ENCODE measurements at regions not wholly inside any gene's neighbourhood (a gene's known extent, or its start where the extent isn't known, plus 50 kb on each side); places are given as distances from the start of the nearest gene placed in this dataset.
"Not testable (repeated sequence)": the region's sequence is repeated elsewhere in the genome, so short reads cannot be mapped to it uniquely, and the experiment has no call there.

DNA sequence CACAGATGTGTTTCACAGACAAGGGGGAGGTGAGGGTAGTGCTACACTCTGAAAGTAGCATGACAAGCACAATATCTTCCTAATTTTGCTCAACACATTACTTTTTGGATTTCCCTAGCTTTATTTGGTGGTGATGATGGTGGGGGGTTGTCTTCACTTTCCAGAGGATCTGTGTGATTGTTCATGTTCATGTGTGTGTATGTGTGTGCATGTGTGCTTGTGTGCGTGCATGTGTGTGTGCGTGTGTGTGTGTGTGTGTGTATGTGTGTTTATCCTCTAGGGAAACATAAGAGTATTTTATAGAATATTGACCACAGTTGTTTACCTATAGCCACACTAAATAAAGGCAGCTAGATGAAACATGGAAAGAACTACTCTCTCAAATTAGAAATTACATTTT lies 183.8 kb upstream of the EYA4 start:
- DNase-seq: no peak

DNA sequence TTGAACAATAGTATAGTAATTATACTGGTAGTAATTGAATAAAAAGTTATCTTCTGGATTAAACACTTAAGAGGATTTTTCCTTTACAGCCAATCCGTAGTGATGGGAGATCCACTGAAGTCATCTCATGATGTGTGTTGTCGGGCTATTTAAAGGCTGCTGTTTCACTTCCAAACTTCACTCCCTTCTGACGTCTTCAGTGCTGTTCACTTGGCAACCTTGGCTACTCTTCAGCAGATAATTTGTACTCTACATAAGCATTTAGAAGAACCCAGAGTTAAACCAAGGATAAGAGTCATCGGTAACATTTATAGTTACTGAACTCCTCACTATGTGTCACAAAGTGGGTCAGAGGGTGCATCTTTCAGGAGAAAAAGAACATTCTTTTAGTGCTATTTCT lies 179.1 kb upstream of the EYA4 start:
- no peak for DNase-seq

DNA sequence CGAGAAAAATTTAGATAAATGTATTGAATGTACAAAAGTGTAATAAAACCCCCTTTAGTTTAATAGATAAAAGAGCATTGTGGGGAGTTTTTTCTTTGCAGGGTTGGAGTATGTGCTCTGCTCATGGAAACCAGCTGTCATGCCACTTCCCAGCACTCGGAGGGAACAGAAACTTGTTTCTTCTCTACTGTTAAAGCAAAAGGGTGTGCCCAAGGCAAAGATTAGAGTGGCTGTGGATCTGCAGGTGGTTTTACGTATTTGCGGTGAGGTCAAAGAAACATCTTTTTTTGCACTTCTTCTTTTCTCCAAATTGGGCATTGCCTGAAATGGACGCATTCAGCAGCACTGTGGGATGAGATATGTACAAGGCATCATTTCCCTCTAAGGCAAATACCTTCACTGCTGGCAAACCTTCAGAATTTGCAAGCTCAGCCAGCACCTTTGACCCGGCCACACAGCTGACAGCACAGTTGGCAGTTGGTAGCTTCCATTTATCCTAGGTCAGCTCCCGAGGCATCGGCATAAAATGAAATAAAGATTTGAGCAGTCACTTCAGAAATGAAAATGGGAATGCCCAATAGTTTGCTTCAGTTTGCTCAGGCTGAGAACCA lies 178.4 kb upstream of the EYA4 start:
- DNase-seq: no peak

DNA sequence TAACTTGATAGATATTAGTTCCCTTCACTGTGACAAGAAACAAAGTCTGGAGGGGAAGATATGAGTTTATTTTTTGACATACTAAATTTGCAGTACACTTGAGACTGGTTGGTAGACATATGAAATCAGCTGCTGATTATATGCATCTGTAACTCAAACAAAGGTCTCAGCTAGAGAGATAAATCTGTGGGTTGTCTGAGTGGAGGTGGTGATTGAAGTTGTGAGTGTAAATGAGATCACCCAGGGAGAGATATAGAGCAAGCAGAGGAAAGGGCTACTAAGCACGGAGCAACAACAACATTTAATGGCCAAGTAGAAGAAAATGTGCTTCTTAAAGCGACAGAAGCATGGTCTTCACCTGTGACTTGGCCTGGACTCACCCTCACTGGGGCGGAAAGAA lies 173.2 kb upstream of the EYA4 start:
- no peak for DNase-seq

DNA sequence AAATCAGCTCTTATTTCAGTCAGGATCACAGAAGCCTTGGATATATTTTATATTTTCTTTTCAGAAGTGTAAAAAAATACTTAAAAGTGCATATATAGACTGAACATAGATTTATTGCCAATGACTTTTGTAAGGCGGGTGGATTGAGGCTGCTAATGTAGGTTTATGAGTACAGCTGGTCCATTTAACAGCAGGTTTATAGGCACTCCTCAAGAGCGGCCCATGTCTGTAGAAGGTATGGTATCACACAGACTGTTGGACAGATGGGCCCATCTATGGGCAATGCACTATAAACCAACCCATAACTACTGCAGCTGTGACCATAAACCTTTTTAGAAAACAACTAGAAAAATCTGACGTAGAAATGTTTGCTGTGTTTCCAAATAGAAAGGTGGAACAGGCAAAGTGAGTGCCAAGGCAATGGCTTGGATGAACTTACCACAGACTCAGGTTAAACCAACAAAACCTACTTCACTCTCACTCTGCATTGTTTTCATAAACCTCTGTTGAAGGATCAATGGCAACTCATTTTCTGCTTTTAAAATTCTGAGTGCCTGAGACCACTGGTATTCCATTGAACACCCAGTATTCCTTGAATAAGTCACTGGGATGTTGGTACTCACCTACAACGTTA lies 170.6 kb upstream of the EYA4 start:
- no peak for DNase-seq

DNA sequence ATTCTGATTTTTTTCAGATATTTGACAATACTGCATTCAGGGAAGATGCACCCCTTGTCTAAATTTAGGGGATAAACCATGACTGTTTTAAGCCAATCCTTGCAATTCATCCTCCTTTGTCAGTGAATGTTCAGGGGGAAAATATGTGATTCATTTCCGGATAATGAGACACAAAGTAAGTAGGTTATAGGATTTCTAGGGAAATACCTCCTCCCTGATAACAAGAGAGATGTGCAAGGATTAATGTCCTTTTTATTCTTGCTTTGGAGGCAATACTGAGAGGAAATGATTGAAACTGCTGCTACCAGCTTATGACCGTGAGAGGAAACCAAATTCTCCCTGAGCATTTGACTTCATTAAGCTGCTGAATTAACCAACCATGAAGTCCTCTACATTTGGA lies 161.3 kb upstream of the EYA4 start:
- DNase-seq: no peak

DNA sequence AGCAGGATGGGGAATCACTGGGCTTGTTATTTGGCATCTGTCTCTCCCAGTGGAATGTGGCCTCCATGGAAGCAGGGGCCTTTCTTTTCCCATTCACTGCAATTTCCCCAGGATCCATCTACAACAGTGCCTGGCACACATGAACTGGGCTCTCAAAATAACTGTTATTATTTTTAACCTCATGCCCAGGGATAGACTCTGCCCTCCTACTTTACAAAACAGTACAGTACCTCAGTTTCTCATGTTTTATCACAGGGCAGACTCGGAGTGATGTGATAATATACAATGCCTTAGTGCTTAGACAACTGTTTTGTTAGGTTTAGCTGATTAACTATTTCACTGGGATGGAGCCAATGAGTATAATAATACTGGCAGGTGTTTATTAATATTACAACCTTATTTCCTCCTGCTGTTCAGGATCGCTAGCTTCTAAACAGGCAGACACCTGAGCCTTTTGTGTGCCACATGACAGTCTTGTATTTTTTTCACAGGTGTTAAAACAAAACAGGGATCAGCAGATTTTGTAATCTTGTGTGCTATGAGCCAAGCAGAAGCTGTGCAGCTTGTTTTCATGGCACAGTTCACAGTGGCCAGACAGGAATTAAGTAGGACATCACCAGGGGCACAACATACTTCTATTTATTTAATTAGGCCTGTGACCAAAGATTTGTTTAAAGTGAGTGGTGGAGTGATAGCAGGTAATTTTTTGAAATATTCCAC lies 157.7 kb upstream of the EYA4 start:
- no peak for DNase-seq

DNA sequence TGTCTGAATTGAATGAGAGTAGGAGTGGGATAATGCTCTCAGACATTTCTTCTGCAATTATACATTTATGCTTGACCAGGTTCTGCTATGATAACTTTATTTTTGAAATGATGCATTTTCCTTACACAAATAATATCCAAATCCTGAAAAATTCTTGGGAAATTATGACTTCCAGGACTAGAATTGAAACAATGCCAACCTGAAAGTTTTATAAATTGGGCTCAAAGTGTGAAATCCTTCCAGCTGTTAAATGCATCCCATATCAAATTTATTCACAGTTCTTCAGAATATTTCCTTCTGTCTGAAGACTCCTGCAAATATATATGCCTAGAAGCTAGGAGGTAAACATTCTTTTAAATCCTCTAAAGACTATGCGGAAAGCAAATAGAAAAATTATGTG lies 155.7 kb upstream of the EYA4 start:
- DNase-seq: no peak

DNA sequence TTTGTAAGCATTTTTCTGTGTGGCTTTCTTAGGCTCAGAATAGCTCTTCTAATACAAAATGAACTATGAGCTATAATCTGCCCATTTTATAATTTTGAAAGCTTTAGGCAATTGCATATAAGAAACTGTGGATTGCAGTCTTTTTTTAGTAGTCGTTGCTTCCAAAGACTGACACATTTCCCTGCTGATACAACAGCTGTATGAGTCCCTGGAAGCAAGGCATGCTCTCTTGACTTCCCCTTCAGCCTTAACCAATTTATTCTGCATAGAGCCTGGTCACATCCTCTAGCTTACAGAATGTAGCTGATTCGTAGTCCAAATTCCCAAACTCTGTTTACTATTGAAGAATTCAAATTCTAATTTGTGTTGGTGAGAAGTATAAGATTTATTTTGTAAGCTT lies 155.3 kb upstream of the EYA4 start:
- no peak for DNase-seq

DNA sequence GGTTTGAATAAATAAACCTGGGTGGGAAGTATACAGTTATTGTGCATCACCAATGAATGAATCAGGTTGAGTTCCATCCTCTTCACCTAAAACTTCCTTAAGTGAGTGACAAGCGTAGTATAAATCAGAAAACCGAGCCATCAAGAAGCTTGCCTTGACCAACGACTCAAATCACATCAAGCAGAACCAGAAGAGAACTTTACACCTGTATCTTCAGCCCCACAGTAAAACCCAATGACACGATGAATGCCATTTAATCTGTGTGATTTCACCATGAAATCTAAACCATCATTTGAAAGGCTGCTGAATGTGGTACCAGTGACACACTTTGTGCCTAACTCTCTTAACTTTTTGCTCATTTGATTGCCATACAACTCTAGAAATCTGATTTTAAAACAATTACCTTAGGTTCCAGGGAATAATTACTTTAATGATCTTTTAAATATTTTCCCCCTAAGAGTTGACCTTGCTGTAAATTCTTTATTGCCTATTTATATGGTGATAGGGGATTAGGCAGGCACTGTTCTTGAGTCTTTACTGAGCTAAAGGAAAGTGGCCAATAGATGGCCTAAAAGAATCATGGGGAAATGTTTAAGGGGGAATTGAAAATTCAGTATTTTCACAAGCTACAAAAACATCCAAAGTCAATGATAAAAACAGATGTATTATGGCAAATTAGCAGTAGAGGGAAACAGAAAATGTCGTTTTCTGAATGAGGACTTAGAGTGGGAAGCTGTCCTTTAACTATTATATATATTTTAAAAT lies 152.0 kb upstream of the EYA4 start:
- no peak for DNase-seq

DNA sequence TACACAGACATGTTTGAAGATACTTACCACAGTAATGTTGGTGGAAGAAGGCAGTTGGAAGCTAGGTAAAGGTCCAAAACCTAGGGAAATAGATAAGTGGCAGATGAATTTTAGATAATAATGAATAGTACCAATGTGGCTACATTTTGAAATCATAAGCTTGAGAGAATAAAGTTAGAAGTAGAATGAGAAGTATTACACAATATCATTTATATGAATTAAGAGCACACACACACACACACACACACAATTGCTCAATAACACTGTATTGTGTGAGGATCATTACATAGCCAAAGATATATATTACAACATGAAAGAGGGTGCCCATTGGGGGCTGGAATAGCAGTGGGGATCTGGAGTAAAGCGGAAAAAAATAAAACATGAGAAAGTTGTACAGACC lies 149.0 kb upstream of the EYA4 start:
- DNase-seq: no peak

DNA sequence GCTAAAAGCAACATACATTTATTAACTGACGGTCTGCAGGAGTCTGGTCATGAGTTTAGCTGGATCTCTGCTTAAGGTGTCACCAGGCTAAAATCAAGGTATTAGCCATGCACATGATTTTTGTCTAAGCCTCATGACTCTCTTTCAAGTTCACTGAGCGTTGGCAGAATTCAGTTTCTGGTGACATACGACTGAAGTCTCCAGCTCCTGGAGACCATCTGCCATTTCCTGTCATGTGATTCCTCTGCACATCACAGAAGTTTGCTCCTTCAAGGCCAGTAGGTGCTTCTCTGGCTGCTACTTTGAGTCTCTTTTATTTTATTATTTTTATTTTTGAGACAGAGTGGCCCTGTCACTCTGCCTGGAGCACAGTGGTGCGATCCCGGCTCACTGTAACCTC lies 148.4 kb upstream of the EYA4 start:
- no peak for DNase-seq

DNA sequence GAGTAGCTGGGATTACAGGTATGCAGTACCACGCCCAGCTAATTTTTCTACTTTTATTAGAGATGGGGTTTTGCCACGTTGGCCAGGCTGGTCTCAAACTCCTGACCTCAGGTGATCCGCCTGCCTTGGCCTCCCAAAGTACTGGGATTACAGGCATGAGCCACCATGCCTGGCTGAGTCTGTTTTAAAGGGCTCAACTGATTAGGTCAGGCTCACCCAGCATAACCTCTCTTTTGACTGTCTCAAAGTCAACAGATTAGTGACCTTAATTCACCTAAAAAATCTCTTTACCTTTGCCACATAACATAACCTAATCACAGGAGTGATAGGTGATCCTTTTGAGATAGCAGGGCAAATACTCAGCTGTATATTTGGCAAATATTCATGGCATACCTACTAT lies 147.9 kb upstream of the EYA4 start:
- DNase-seq: not testable (repeated sequence)

DNA sequence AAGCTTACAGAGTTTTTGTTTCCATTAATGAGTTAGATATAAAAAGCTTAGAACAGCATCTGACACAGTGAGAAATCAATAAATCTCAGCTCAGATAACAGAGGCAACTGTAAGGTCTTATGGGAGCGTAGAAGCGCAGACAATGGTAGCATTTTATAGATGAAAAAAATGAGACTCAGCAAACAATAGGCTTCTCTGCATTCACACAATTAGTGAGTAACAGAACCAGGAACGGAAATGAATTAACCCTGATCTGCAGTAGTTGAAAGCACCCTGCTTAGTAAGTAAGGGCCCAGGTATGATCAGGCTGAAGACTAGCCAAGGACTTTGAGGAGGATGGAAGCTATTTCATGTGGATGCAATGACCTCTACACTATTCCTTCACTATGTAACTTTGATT lies 147.2 kb upstream of the EYA4 start:
- no peak for DNase-seq

DNA sequence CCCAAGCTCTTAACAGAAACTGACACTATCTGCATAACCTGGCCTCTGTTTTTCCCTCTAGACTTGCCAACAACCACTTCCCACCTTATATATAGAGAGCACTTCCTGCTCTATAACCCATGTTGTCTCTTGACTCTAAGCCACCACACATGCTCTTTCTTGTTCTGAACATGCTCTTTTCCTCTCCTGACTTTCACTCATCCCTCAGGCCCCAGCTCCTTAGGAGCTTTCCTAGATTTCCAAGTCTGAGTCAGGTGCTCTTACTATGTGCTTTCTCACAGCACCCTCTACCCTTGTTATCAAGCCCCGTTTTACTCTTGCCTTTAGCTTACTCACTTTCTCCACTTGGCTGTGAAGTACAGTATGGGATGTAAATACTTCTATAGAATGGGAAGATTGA lies 143.9 kb upstream of the EYA4 start:
- DNase-seq: no peak

DNA sequence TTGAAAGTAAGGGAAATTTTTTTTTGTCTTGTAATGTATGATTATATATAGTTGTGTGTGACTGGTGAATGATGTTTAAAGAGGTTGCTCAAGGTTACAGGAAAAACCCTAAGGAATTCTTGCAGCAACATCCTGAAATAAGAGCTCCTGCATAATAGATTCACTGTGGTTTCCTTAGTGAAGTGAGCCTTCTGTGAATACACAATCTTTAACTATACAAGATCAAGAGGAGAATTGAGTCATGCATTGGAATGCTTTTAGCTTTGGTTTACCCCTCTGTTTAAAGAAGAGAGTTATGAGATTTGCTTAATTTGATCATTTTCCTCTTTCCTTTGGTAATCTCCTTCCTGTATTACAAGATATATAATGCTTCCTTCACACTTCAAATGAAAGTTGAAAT lies 141.6 kb upstream of the EYA4 start:
- DNase-seq: no peak

DNA sequence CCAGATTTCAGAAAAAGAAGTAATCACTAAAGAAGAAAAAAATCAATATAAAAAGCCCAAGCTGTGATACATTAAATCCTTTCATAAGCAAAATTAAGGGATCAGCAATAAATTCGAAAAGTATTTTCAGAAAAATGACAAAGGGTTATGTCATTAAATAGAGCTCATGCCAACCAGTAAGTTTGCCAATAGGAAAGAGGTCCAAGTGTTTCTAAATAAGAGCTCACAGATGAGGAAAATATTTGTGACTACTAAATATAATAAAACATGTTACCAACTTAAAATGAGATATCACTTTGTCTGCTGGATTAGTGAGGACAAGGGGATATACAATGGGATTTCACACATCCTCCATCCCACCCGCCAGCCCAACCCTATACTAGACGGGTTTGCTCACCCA lies 140.3 kb upstream of the EYA4 start:
- no peak for DNase-seq

DNA sequence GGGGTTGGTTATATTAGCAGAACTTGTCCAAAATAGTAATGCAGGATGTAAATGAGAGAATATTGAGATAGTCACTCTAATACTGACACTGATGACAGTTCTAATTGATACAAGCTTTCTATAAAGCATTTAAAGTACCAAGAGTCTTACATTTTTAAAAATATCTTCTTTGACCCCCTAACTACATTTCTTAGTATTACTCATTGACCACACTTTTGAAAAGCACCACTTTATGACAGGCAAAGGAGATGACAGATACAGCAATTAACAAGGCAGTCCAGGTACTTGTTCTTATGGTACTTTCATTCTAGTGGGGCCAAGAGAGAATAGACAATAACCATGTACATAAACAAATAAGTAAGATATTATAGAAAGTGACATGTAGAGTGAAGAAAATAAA lies 139.4 kb upstream of the EYA4 start:
- no peak for DNase-seq

DNA sequence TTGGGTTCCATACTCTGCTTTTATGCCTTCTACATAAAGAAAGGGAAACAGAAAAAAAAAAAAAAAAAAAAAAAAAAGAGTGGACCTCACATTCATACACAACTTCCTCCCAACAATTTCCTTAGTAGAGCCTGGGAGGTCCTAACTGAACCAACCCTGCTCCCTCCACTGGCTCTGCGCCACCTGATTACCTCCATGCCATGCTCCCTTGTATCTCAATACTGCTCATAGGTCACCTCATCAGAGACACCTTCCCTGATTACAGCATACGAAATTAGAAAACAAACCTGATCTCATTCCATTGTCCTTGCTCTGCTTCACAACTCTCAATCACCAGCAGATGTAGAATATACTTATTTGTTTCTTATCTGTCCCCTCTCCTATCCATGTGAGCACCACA lies 134.2 kb upstream of the EYA4 start:
- no peak for DNase-seq

DNA sequence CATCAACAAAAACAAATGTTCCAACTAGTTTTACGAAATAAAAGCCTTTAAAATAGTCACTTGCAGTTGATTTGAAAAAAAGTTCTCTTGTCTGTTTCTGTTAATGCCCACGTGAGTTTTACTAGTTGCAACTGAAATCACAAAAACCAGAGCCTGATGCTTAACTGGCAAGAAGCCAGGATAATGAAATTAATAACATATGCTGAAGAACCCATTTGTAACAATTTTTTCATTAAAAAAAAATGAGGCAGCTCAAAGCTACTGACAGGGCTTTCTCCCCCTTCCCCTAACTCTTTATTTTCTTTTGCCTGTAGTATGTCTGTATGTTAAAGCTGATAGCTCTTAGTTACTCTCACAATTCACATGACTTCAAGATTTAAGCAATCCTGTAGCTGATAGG lies 132.7 kb upstream of the EYA4 start:
- DNase-seq: no peak

DNA sequence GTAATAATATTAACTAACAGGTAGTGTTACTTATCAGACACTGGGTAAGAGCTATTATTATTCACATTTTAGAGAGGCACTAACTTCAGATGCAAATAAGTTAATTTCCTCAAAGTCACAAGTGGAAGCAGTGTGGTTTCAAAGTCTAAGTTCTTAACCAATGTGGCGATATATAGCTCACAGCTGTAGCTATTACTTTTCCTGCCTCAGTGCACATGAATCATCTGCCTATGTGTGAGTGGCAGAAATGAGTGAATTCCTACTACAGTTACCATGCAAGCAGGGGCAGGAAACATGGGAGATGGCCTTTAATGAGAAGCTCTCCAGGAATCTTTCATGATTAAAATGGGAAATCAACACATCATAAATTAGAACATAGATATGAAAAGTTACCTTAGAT lies 126.2 kb upstream of the EYA4 start:
- no peak for DNase-seq

DNA sequence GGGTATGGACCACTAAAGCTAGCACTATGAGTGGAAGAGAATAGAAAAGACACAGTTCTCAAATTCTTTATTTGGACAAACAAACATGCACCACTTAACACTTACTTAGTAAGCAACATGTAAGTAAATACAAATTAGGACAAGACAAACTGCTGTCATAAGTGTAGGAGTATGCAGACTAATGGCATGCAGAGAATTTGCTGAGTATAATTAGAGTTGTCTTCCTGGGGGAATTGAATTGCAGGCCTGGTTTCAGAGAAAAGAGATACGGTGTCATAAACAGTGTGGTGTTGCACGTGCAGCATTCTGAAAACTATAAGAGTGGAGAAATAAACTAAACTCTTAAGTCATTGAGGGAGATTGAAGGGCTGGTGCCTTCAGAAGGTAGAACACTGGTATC lies 125.2 kb upstream of the EYA4 start:
- no peak for DNase-seq

DNA sequence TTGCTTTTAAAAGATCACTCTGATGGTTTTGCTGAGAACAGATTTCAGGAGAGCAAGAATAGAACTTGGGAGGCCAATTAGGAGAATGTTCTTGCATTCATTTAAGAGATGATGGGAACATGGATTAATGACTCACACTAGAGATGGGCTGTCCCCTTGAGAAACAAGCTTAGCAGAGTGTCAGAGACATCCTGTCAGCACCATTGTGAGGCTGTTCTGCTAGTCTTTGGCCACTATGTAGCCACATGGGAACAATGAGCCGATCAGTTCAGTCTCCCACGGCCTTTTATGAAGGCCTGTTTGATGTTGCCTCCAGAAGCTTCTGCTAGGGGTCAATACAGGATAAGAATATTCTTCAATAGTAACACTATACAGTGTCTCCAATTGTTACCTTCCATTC lies 113.0 kb upstream of the EYA4 start:
- DNase-seq: no peak

DNA sequence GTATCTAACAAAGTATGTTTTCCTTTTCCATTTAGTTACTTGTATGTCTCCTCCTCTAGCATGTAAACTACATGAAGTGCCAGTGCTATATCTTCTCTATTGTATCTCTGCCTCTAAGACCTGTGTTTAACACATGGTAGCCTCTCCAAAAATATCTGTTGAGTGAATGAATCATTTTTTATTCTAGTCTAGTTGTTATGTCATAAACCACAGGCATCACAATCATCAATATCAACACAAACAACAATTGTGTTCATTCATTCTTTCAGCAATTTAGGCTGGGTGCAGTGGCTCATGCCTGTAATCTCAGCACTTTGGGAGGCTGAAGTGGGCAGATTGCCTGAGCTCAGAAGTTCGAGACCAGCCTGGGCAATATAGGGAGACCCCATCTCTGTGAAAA lies 111.6 kb upstream of the EYA4 start:
- DNase-seq: no peak
